NT2/D1 (cell line): ENCODE measurements at regions not wholly inside any gene's neighbourhood (a gene's known extent, or its start where the extent isn't known, plus 50 kb on each side); places are given as distances from the start of the nearest gene placed in this dataset.
"Not testable (repeated sequence)": the region's sequence is repeated elsewhere in the genome, so short reads cannot be mapped to it uniquely, and the experiment has no call there.

Source experiments
- DNase-seq: peaks from one replicate; pipeline ENCODE4 v3.0.0-alpha.2; 2011; ENCODE audit warnings: low read depth, low spot score
- H3K27me3 ChIP-seq: 2 replicates; pipeline ENCODE4 v1.6.0; 2011; ENCODE audit warnings: mild to moderate bottlenecking; ENCODE audit not compliant: insufficient read length, insufficient read depth
- H3K36me3 ChIP-seq: 2 replicates; pipeline ENCODE4 v1.6.1; 2011; ENCODE audit warnings: mild to moderate bottlenecking, low read length, mixed read lengths; ENCODE audit not compliant: insufficient read depth, insufficient read length
- H3K4me1 ChIP-seq: 2 replicates; pipeline ENCODE4 v1.5.1; 2011; ENCODE audit not compliant: insufficient read depth, insufficient read length
- H3K4me3 ChIP-seq: 2 replicates; pipeline ENCODE4 v1.5.1; 2011; ENCODE audit warnings: low read depth; ENCODE audit not compliant: insufficient read length
- H3K9ac ChIP-seq: 2 replicates; pipeline ENCODE4 v1.6.0; 2011; ENCODE audit warnings: low read depth; ENCODE audit not compliant: insufficient read length
- H3K9me3 ChIP-seq: 2 replicates; pipeline ENCODE4 v1.5.1; 2011; ENCODE audit warnings: mild to moderate bottlenecking, low read length; ENCODE audit not compliant: insufficient read depth
- SUZ12 ChIP-seq: IDR thresholded peaks from 2 replicates; pipeline ENCODE4 v1.6.1; 2011; ENCODE audit not compliant: insufficient read length, insufficient read depth; ENCODE audit errors: extremely low read depth
- YY1 ChIP-seq: IDR thresholded peaks from 2 replicates; pipeline ENCODE4 v1.6.1; 2011; ENCODE audit not compliant: insufficient read length, insufficient read depth
- ZNF274 ChIP-seq: IDR thresholded peaks from 2 replicates; pipeline ENCODE4 v1.6.1; 2011; ENCODE audit warnings: mild to moderate bottlenecking, low read depth, low read length

DNA sequence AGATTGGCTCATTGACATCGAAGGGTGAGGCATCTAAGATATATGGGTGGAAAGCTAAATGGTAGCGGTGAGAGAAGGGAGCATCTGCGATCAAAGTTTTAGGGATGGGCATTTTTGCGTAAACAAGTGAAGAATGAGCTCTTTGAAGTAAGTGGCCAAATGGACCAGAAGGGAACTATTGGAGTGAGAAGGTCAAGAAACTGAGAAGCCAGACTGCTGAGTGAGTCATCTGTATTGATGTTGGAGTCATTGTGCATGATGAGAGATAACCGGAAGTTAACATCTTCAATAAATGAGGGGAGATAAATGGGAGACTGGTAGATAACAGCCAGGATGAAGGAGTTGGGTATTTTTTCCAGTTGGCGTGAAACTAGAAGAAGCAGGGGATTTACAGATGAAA lies 271.9 kb upstream of the PDE3A start:
- no peak for DNase-seq
- Histone ChIP-seq H3K4me3 (no peak overlapping the region), H3K27me3 (no peaks in the 10 kb centered on the region), H3K9ac (no peak overlapping the region), H3K36me3 (no peaks in the 10 kb centered on the region), H3K4me1 (no peaks in the 10 kb centered on the region), H3K9me3 (peaks cover 17% of the 10 kb centered on the region; the same call in 1 of the 2 replicates)
- no peak for TF ChIP-seq ZNF274
- no peak for TF ChIP-seq SUZ12
- no peak for TF ChIP-seq YY1

DNA sequence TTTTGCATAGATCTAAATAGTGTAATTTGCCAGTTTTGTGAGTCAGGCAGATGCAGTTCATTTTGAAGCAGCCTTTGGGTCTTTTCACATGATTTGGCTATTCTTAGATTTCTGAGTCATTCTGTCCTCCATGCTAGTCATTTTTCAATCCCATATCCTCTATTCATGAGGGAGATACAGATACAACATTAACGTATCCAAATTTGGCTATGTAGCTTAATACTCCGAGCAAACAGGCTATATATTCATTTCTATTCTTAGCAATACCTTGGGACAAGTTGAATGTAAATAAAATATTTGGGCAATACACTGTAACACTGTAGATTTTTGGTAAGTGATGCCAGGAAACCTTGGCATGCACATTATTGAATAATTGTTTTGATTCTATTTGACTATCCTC lies 270.7 kb upstream of the PDE3A start:
- no peak for TF ChIP-seq YY1
- TF ChIP-seq ZNF274 = no peak
- no peak for TF ChIP-seq SUZ12
- DNase-seq = no peak
- Histone ChIP-seq H3K36me3 (no peaks in the 10 kb centered on the region), H3K9ac (no peak overlapping the region), H3K4me1 (no peaks in the 10 kb centered on the region), H3K4me3 (no peak overlapping the region), H3K9me3 (peaks cover 28% of the 10 kb centered on the region; the same call in 1 of the 2 replicates), H3K27me3 (no peaks in the 10 kb centered on the region)

DNA sequence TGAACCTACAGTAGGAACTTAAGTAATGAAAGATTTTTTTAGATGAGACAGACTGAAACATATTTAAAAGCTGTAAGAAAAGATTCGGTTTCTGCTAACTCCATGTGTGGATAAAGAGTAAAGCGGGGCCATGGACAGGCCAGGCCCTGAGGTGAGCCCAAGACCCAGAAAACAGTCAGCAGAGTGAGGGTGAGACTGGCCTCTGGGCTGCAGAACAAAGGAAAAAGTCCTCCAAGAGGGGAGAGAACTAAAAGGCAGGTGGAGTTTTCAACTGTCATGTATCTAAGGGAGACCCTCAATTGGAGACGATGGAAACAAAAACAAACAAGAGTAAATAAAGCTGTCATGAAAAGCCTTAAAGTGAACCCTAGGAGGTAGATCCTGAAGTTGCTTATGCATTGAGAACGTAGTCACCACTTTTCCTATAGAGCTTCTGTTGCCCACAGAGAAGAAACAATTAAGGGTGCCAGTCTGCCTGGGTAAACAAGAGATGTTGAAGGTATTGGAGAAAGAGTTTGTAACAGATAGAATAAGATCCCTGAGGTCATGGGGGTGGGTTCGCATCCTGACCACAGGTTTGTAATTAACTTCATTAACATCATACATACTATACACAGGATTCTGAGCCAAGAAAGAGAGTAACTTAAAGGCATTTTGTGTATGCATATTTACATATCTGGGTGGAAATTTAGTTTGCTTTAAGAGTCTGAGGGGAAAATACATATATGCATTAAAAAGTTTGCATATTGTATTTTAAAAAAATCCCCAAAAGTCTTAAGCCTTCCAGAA lies 268.7 kb upstream of the PDE3A start:
- H3K4me1 ChIP-seq = no peaks in the 10 kb centered on the region
- TF ChIP-seq YY1 = no peak
- TF ChIP-seq SUZ12 = no peak
- no peak for TF ChIP-seq ZNF274

DNA sequence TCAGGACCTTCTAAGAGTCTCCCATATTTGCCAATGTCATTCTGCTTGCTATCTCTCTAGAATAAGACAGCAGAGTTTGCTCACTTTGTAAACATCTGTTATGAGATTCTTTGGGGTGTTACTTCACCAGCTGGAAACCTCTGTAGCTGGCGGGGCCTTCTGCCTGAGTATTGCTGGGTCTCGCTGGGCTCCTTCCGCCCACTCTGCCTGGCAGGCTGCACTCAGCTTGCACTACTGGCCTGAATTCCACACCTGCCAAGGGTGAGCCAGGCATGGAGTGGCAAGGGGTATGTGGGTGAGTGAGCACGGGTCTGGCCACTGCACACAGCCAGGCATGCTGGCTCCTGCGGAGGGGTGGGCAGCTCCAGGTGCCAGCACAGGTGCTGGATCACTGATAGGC lies 267.3 kb upstream of the PDE3A start:
- no peaks in the 10 kb centered on the region for H3K36me3 ChIP-seq
- H3K9ac ChIP-seq = no peak overlapping the region
- no peaks in the 10 kb centered on the region for H3K4me1 ChIP-seq
- H3K9me3 ChIP-seq = peaks cover 16% of the 10 kb centered on the region; the same call in 1 of the 2 replicates
- no peaks in the 10 kb centered on the region for H3K27me3 ChIP-seq
- TF ChIP-seq SUZ12 (no peak), ZNF274 (no peak), YY1 (no peak)
- no peak for DNase-seq
- H3K4me3 ChIP-seq = no peak overlapping the region

More for the DNA sequence above, 268.7 kb upstream of the PDE3A start:
- Histone ChIP-seq H3K9ac (no peak overlapping the region), H3K9me3 (peaks cover 16% of the 10 kb centered on the region; the same call in 1 of the 2 replicates), H3K36me3 (no peaks in the 10 kb centered on the region), H3K27me3 (no peaks in the 10 kb centered on the region), H3K4me3 (no peak overlapping the region)
- DNase-seq = peak; percentile 72

DNA sequence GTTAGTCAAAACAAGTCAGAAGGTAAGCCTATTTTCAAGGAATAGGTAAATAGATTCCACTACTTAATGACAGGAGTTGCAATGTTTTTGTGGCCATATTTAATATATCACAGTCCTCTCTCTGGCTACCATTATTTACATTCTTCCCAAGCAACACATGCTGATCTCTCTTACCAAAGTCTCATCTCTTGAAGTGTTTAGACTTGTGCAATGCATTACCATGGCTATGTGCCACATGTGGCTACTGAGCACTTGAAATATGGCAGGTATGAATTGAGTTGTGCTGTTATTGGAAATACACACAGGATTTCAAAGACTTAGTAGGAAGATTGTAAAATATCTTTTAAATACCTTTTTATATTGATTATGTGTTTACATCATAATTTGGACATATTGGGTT lies 262.4 kb upstream of the PDE3A start:
- DNase-seq = no peak
- H3K9ac ChIP-seq = no peak overlapping the region
- H3K27me3 ChIP-seq = no peaks in the 10 kb centered on the region
- no peaks in the 10 kb centered on the region for H3K4me1 ChIP-seq
- TF ChIP-seq YY1 (no peak), SUZ12 (no peak), ZNF274 (no peak)
- H3K9me3 ChIP-seq = peaks cover 16% of the 10 kb centered on the region; the same call in 1 of the 2 replicates
- H3K36me3 ChIP-seq = no peaks in the 10 kb centered on the region
- no peak overlapping the region for H3K4me3 ChIP-seq

DNA sequence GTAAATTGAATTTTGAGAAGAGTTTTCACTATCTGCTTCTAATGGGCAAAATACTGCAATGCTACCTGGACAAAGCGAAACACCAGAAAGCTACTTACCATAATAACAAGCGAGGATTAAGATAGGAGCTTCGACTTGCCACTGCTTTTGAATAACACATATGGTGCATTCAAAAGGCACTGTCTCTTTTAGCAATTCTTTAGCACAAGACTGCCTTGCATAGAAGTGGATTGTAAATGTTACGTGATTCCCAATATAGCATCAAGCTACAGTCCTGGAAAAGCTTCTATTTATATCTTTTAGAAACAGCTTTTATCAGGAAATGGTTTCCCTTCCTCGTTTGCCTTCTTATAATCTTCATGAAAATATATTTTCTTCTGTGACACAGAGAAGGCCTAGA lies 258.7 kb upstream of the PDE3A start:
- TF ChIP-seq SUZ12 = no peak
- TF ChIP-seq YY1 = no peak
- TF ChIP-seq ZNF274 = no peak
- Histone ChIP-seq H3K4me3 (no peak overlapping the region), H3K36me3 (no peaks in the 10 kb centered on the region), H3K4me1 (no peaks in the 10 kb centered on the region), H3K9me3 (0 out of 2 replicates have a peak, but pooled peaks cover 4% of the 10 kb centered on the region), H3K27me3 (no peaks in the 10 kb centered on the region), H3K9ac (no peak overlapping the region)
- DNase-seq = peak; percentile 55

DNA sequence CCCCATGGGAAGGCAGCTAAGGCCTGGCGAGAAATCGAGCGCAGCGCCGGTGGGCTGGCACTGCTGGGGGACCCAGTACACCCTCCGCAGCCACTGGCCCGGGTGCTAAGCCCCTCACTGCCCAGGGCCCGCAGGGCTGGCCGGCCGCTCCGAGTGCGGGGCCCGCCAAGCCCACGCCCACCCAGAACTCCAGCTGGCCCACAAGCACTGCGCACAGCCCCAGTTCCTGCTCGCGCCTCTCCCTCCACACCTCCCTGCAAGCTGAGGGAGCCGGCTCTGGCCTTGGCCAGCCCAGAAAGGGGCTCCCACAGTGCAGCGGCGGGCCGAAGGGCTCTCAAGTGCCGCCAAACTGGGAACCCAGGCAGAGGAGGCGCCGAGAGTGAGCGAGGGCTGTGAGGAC lies 253.0 kb upstream of the PDE3A start:
- H3K9ac ChIP-seq, H3K4me3 ChIP-seq, H3K4me1 ChIP-seq, DNase-seq, H3K36me3 ChIP-seq, H3K27me3 ChIP-seq: not testable (repeated sequence)
- H3K9me3 ChIP-seq = peaks cover 11% of the 10 kb centered on the region; the same call in 1 of the 2 replicates
